GM19238 (cell line): ENCODE measurements at regions not wholly inside any gene's neighbourhood (a gene's known extent, or its start where the extent isn't known, plus 50 kb on each side); places are given as distances from the start of the nearest gene placed in this dataset.

Experiments
- DNase-seq: peaks from one replicate; pipeline ENCODE4 v3.0.0; 2011; ENCODE audit warnings: low spot score; ENCODE audit not compliant: insufficient read length

GRCh38 chr13:73138638-73139491 is 80.1 kb downstream of the KLF5 start:
- DNase-seq = no peak

- no peak for DNase-seq
Measured at GRCh38 chr13:73138276-73138637, 79.5 kb downstream of the KLF5 start.

- no peak for DNase-seq
Measured at GRCh38 chr13:73136776-73137175, 78.0 kb downstream of the KLF5 start.

GRCh38 chr13:73133531-73133930 is 74.7 kb downstream of the KLF5 start:
- no peak for DNase-seq

GRCh38 chr13:73131247-73131646 is 72.4 kb downstream of the KLF5 start:
- DNase-seq = no peak

GRCh38 chr13:73129023-73129422 is 70.2 kb downstream of the KLF5 start:
- no peak for DNase-seq
